IMR-90 (cell line): ENCODE measurements at regions not wholly inside any gene's neighbourhood (a gene's known extent, or its start where the extent isn't known, plus 50 kb on each side); places are given as distances from the start of the nearest gene placed in this dataset.

Source experiments
- ATAC-seq: fragments of 200-7000 bp; cut with Tn5 transposase; 2 replicates; pipeline ENCODE4 v1.9.1; 2020; ENCODE audit warnings: low read depth, mild to moderate bottlenecking, moderate library complexity
- BruUV-seq: library from RNA; stranded (reverse); fragments of 400-500 nt; replicated peaks from 2 replicates; lab custom pipeline; 2021; lab: Mats Ljungman, UMichigan
- CTCF ChIA-PET: fragments of 300-600 bp; formaldehyde crosslinking; extraction: SDS; loops from one replicate; lab custom pipeline; 2021; ENCODE audit warnings: antibody characterized with exemption; lab: Yijun Ruan, JAX
- POLR2A ChIA-PET: fragments of 300-600 bp; sonication (Branson Sonifier 250); formaldehyde crosslinking; loops from one replicate; lab custom pipeline; 2022; ENCODE audit warnings: antibody characterized with exemption; ENCODE audit not compliant: unreplicated experiment; lab: Charles Lee
- DNase-seq: peaks from one replicate; pipeline ENCODE4 v3.0.0; 2013
- H2AFZ ChIP-seq: replicated peaks from 2 replicates; pipeline ENCODE3; 2013; ENCODE audit warnings: low read length, mild to moderate bottlenecking; ENCODE audit not compliant: poor library complexity
- H2AK5ac ChIP-seq: 2 replicates; pipeline ENCODE4 v1.6.1; 2013; ENCODE audit warnings: low read depth, low read length, inconsistent platforms
- H2AK9ac ChIP-seq: replicated peaks from 2 replicates; pipeline ENCODE3; 2013; ENCODE audit warnings: mild to moderate bottlenecking, low read depth, low read length, moderate library complexity; ENCODE audit not compliant: poor library complexity
- H2BK120ac ChIP-seq: 2 replicates; pipeline ENCODE4 v1.6.1; 2013; ENCODE audit warnings: low read depth, low read length, inconsistent platforms
- H2BK15ac ChIP-seq: 3 replicates; pipeline ENCODE4 v1.6.1; 2013; ENCODE audit warnings: low read depth, low read length, inconsistent platforms
- H2BK20ac ChIP-seq: 2 replicates; pipeline ENCODE4 v1.6.1; 2013; ENCODE audit warnings: low read depth, mild to moderate bottlenecking, inconsistent platforms, low read length, moderate library complexity
- H2BK5ac ChIP-seq: 2 replicates; pipeline ENCODE4 v1.6.1; 2013; ENCODE audit warnings: mild to moderate bottlenecking, low read depth, low read length, inconsistent platforms; ENCODE audit not compliant: poor library complexity, severe bottlenecking
- H3K14ac ChIP-seq: replicated peaks from 2 replicates; pipeline ENCODE4 v1.6.1; 2013; ENCODE audit warnings: low read depth, low read length, inconsistent platforms
- H3K18ac ChIP-seq: 2 replicates; pipeline ENCODE4 v1.6.1; 2013; ENCODE audit warnings: low read depth, low read length, control low read depth
- H3K23ac ChIP-seq: 2 replicates; pipeline ENCODE4 v1.6.1; 2013; ENCODE audit warnings: low read depth, low read length, inconsistent platforms
- H3K27ac ChIP-seq: 2 replicates; pipeline ENCODE4 v1.5.1; 2013; ENCODE audit warnings: mild to moderate bottlenecking, control low read depth, low read length; ENCODE audit not compliant: insufficient read depth
- H3K27me3 ChIP-seq: 2 replicates; pipeline ENCODE4 v1.6.1; 2013; ENCODE audit warnings: low read length; ENCODE audit not compliant: control insufficient read depth, insufficient read depth
- H3K36me3 ChIP-seq: 2 replicates; pipeline ENCODE4 v1.6.1; 2013; ENCODE audit warnings: low read length, mixed read lengths; ENCODE audit not compliant: control insufficient read depth, insufficient read depth
- H3K4ac ChIP-seq: 2 replicates; pipeline ENCODE4 v1.6.1; 2013; ENCODE audit warnings: low read depth, low read length, inconsistent platforms
- H3K4me1 ChIP-seq: 2 replicates; pipeline ENCODE4 v1.6.1; 2013; ENCODE audit warnings: low read length, mixed read lengths; ENCODE audit not compliant: control insufficient read depth, insufficient read depth
- H3K4me2 ChIP-seq: 2 replicates; pipeline ENCODE4 v1.6.1; 2013; ENCODE audit warnings: low read depth, mild to moderate bottlenecking, control low read depth, low read length, moderate library complexity
- H3K4me3 ChIP-seq: 2 replicates; pipeline ENCODE4 v1.5.1; 2013; ENCODE audit warnings: low read depth, mild to moderate bottlenecking, control low read depth, low read length, moderate library complexity; ENCODE audit not compliant: insufficient read depth
- H3K56ac ChIP-seq: 2 replicates; pipeline ENCODE4 v1.6.1; 2013; ENCODE audit warnings: low read length, inconsistent platforms; ENCODE audit not compliant: insufficient read depth; ENCODE audit errors: extremely low read depth
- H3K79me1 ChIP-seq, 2 experiments: 2 replicates each; pipeline ENCODE4 v1.6.1; 2013; ENCODE audit warnings: low read length in 2 of 2, inconsistent platforms in 1 of 2, low read depth in 1 of 2
- H3K9ac ChIP-seq: 2 replicates; pipeline ENCODE4 v1.6.1; 2013; ENCODE audit warnings: low read depth, low read length, control low read depth
- H3K9me1 ChIP-seq: 2 replicates; pipeline ENCODE4 v1.6.1; 2013; ENCODE audit warnings: low read length, inconsistent platforms; ENCODE audit not compliant: insufficient read depth
- H3K9me3 ChIP-seq: 2 replicates; pipeline ENCODE4 v1.6.1; 2013; ENCODE audit warnings: low read length; ENCODE audit not compliant: control insufficient read depth, insufficient read depth
- H4K20me1 ChIP-seq: 2 replicates; pipeline ENCODE4 v1.6.1; 2013; ENCODE audit warnings: low read length, inconsistent platforms; ENCODE audit not compliant: insufficient read depth
- H4K5ac ChIP-seq: 2 replicates; pipeline ENCODE4 v1.6.1; 2013; ENCODE audit warnings: mild to moderate bottlenecking, low read depth, low read length, control low read depth
- H4K8ac ChIP-seq, 2 experiments: 2 replicates each; pipeline ENCODE4 v1.6.1; 2013; ENCODE audit warnings: low read depth in 2 of 2, low read length in 2 of 2, control low read depth in 1 of 2, inconsistent platforms in 1 of 2
- H4K91ac ChIP-seq: 2 replicates; pipeline ENCODE4 v1.6.1; 2013; ENCODE audit warnings: low read depth, low read length, inconsistent platforms; ENCODE audit not compliant: insufficient read depth
- CEBPB ChIP-seq: IDR thresholded peaks from 2 replicates; pipeline ENCODE4 v1.6.1; 2012; ENCODE audit warnings: low read depth, low read length, improper control_type of control experiment
- MAFK ChIP-seq: IDR thresholded peaks from 2 replicates; pipeline ENCODE4 v1.6.1; 2012; ENCODE audit warnings: low read depth, low read length, improper control_type of control experiment
- RAD21 ChIP-seq: IDR thresholded peaks from 2 replicates; pipeline ENCODE4 v1.6.1; 2012; ENCODE audit warnings: low read length, improper control_type of control experiment
- WGBS, 2 experiments: methylation state at CpG; one replicate each; pipeline versions ENCODE4 v1.1.5 to v1.1.7; 2013; ENCODE audit warnings: missing lambda C conversion rate in 2 of 2; ENCODE audit not compliant: insufficient read length in 1 of 2; ENCODE audit errors: extremely low coverage in 2 of 2; 5-methylcytosine and 5-hydroxymethylcytosine counted together
- dilution Hi-C: fragments of 300-500 bp; cut with HindIII; formaldehyde crosslinking; loops from one replicate; pipeline ENCODE4 v1.14.3; 2018; ENCODE audit warnings: low sequenced_read_pairs; ENCODE audit not compliant: unreplicated experiment
- in situ Hi-C: fragments of 300-500 bp; cut with MboI; formaldehyde crosslinking; loops from 3 replicates; pipeline ENCODE4 v1.14.3; 2019; ENCODE audit warnings: low sequenced_read_pairs, inconsistent platforms, mixed read lengths
- intact Hi-C: fragments of 100-400 bp; cut with micrococcal nuclease; formaldehyde crosslinking; loops from 2 replicates; pipeline ENCODE4 v1.10.0; 2022
- TF ChIP-seq, protein P1 (sequence below): fragments of 150-350 bp; IDR thresholded peaks from 2 replicates; pipeline ENCODE4 v1.6.1; 2016; ENCODE audit warnings: low read depth, mild to moderate bottlenecking, low read length, moderate library complexity, borderline replicate concordance

DNA sequence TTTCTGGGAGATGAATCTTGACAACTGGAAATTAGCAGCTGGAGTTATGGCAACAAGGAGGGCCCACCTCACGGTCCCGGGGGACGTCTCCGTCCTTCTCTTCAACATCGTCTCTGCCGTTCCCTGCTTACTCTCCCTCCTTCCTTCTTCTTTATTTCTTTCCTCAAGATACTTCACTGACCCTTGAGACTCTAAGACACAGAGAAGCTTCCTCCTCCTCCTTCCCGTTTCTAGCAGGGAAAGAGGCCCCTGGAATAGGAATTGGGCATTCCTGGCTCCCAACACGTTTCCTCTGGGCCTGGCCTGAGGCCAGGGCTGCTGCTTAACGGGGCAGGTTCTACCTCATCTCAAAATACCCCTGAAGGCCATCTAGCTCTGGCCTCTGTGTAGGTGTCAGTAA lies 189.9 kb upstream of the GMDS start:
- no peak overlapping the region for H3K4me2 ChIP-seq
- no peak overlapping the region for H3K4ac ChIP-seq
- dilution Hi-C loops = no loop called here
- H3K4me1 ChIP-seq = peaks cover 20% of the 10 kb centered on the region
- H2BK5ac ChIP-seq = no peak overlapping the region
- H2BK15ac ChIP-seq = no peak overlapping the region
- H3K36me3 ChIP-seq = no peaks in the 10 kb centered on the region
- H3K4me3 ChIP-seq = no peak overlapping the region
- no peak overlapping the region for H2AFZ ChIP-seq
- no peak overlapping the region for H3K18ac ChIP-seq
- H3K9me3 ChIP-seq = no peaks in the 10 kb centered on the region
- no peak overlapping the region for H4K5ac ChIP-seq
- no peak overlapping the region for H4K8ac ChIP-seq
- peak overlapping the region; percentile 29; the same call in 1 of the 2 replicates for H2BK20ac ChIP-seq
- H3K9ac ChIP-seq = no peak overlapping the region
- H2AK9ac ChIP-seq = no peak overlapping the region
- in situ Hi-C loops = no loop called here
- no peaks in the 10 kb centered on the region for H3K79me1 ChIP-seq
- DNase-seq (no peak), ATAC-seq (no peak)
- no peak overlapping the region for H3K23ac ChIP-seq
- H3K14ac ChIP-seq = no peak overlapping the region
- no peak overlapping the region for H3K27ac ChIP-seq
- no peak overlapping the region for H4K91ac ChIP-seq
- intact Hi-C loops = no loop called here
- no peak overlapping the region for H3K56ac ChIP-seq
- TF ChIP-seq, protein P1, sequence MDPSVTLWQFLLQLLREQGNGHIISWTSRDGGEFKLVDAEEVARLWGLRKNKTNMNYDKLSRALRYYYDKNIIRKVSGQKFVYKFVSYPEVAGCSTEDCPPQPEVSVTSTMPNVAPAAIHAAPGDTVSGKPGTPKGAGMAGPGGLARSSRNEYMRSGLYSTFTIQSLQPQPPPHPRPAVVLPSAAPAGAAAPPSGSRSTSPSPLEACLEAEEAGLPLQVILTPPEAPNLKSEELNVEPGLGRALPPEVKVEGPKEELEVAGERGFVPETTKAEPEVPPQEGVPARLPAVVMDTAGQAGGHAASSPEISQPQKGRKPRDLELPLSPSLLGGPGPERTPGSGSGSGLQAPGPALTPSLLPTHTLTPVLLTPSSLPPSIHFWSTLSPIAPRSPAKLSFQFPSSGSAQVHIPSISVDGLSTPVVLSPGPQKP = no peak
- no peak for TF ChIP-seq MAFK
- TF ChIP-seq RAD21 = no peak
- TF ChIP-seq CEBPB = no peak
- peak overlapping the region; percentile 14; the same call in 1 of the 2 replicates for H2BK120ac ChIP-seq
- WGBS, 2 experiments = no CpG with 5 or more reads among the region's 9 CpGs
- no peak overlapping the region; the same call in 1 of the 2 replicates for H2AK5ac ChIP-seq
- BruUV-seq = no TSS peak
- CTCF ChIA-PET = no interaction called here
- POLR2A ChIA-PET = no interaction called here
- no peaks in the 10 kb centered on the region for H4K20me1 ChIP-seq
- no peaks in the 10 kb centered on the region for H3K27me3 ChIP-seq
- H3K9me1 ChIP-seq = peaks cover 18% of the 10 kb centered on the region
